Endothelial cell (in vitro differentiated cells): ENCODE measurements at regions not wholly inside any gene's neighbourhood (a gene's known extent, or its start where the extent isn't known, plus 50 kb on each side); places are given as distances from the start of the nearest gene placed in this dataset.

ENCODE experiments used
- DNase-seq: peaks from one replicate; pipeline ENCODE4 v3.0.0; 2021; ENCODE audit warnings: low spot score
- H3K27ac Mint-ChIP-seq: one replicate; pipeline ENCODE4 v1.8.0; 2021; ENCODE audit warnings: mixed read lengths, inconsistent platforms; ENCODE audit not compliant: unreplicated experiment
- H3K27me3 Mint-ChIP-seq: one replicate; pipeline ENCODE4 v1.8.0; 2021; ENCODE audit warnings: mild to moderate bottlenecking, moderate library complexity, mixed read lengths, inconsistent platforms; ENCODE audit not compliant: unreplicated experiment
- H3K36me3 Mint-ChIP-seq: one replicate; pipeline ENCODE4 v1.8.0; 2021; ENCODE audit warnings: mild to moderate bottlenecking, low read depth, mixed read lengths, inconsistent platforms; ENCODE audit not compliant: unreplicated experiment
- H3K4me1 Mint-ChIP-seq: one replicate; pipeline ENCODE4 v1.8.0; 2021; ENCODE audit warnings: mild to moderate bottlenecking, mixed read lengths, inconsistent platforms; ENCODE audit not compliant: unreplicated experiment
- H3K4me3 Mint-ChIP-seq: one replicate; pipeline ENCODE4 v1.8.0; 2021; ENCODE audit warnings: mild to moderate bottlenecking, mixed read lengths, inconsistent platforms; ENCODE audit not compliant: unreplicated experiment
- H3K9me3 Mint-ChIP-seq: one replicate; pipeline ENCODE4 v1.8.0; 2021; ENCODE audit warnings: mixed read lengths, inconsistent platforms; ENCODE audit not compliant: unreplicated experiment
- TF ChIP-seq, protein P1 (sequence below): fragments of 200-600 bp; sonication (generic); IDR thresholded peaks from one replicate; pipeline ENCODE4 v1.5.0; 2021; ENCODE audit warnings: antibody characterized with exemption; ENCODE audit not compliant: unreplicated experiment

DNA sequence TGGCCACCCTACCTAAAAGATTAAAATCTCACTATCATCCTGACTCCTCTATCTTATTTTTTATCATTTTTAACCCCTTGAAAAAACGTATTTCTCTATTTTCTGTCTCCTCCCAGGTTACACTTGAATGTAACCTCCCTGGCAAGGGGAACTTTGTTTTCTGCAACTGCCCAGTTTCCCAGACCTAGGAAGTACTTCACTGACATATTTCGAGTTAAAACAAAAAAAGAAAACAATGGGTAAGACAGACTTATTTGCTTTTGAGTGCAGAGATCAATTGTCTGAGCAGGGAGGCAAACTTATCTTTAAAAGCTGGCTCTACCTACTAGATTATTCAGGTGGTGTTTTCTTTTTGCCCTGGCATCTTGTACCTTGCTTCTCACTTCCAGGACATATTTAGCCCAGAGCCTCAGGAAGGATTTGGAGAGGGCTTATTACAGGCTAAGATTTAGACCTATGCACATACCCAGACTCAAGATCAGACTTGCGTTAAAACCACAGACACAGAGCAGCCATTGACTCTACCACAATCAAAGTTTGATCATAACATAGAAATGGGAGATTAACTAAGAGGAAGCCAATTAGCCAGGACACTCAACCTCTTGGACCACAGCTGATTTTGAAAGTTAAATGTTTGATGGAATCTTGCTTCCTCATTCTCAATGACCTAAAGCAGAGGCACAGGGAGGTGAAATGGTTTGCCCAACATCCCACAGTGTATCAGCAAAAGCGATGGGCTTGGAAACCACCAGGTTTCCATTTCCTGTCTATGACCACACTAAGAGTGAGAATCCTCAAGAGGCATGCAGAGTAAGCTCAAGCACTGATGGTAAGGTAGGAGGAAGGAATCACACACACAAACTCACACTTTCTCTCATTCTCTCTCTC, 169.5 kb upstream of the THBS1 start:
- no peaks in the 10 kb centered on the region for H3K9me3 Mint-ChIP-seq
- TF ChIP-seq, protein P1, sequence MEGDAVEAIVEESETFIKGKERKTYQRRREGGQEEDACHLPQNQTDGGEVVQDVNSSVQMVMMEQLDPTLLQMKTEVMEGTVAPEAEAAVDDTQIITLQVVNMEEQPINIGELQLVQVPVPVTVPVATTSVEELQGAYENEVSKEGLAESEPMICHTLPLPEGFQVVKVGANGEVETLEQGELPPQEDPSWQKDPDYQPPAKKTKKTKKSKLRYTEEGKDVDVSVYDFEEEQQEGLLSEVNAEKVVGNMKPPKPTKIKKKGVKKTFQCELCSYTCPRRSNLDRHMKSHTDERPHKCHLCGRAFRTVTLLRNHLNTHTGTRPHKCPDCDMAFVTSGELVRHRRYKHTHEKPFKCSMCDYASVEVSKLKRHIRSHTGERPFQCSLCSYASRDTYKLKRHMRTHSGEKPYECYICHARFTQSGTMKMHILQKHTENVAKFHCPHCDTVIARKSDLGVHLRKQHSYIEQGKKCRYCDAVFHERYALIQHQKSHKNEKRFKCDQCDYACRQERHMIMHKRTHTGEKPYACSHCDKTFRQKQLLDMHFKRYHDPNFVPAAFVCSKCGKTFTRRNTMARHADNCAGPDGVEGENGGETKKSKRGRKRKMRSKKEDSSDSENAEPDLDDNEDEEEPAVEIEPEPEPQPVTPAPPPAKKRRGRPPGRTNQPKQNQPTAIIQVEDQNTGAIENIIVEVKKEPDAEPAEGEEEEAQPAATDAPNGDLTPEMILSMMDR: no peak

GRCh38 chr15:39413558-39413957, 167.3 kb upstream of the THBS1 start:
- Mint-ChIP-seq H3K36me3 (no peaks in the 10 kb centered on the region), H3K9me3 (no peaks in the 10 kb centered on the region), H3K27me3 (no peaks in the 10 kb centered on the region), H3K27ac (no peak overlapping the region), H3K4me1 (no peaks in the 10 kb centered on the region), H3K4me3 (no peak overlapping the region)
- DNase-seq: no peak
- TF ChIP-seq, protein P1: no peak

More for the DNA sequence above, 169.5 kb upstream of the THBS1 start:
- DNase-seq: no peak
- H3K27me3 Mint-ChIP-seq: no peaks in the 10 kb centered on the region
- no peak overlapping the region for H3K4me3 Mint-ChIP-seq
- no peaks in the 10 kb centered on the region for H3K4me1 Mint-ChIP-seq
- no peak overlapping the region for H3K27ac Mint-ChIP-seq
- H3K36me3 Mint-ChIP-seq: no peaks in the 10 kb centered on the region

- no peak for DNase-seq
- no peak overlapping the region for H3K4me3 Mint-ChIP-seq
- no peaks in the 10 kb centered on the region for H3K4me1 Mint-ChIP-seq
- no peaks in the 10 kb centered on the region for H3K36me3 Mint-ChIP-seq
- H3K27me3 Mint-ChIP-seq: no peaks in the 10 kb centered on the region
- TF ChIP-seq, protein P1: no peak
- no peak overlapping the region for H3K27ac Mint-ChIP-seq
- no peaks in the 10 kb centered on the region for H3K9me3 Mint-ChIP-seq
Measured at GRCh38 chr15:39414201-39414600, 166.7 kb upstream of the THBS1 start.

GRCh38 chr15:39415634-39416033, 165.2 kb upstream of the THBS1 start:
- no peak overlapping the region for H3K27ac Mint-ChIP-seq
- DNase-seq: no peak
- H3K27me3 Mint-ChIP-seq: no peaks in the 10 kb centered on the region
- TF ChIP-seq, protein P1: no peak
- no peak overlapping the region for H3K4me3 Mint-ChIP-seq
- no peaks in the 10 kb centered on the region for H3K36me3 Mint-ChIP-seq
- H3K9me3 Mint-ChIP-seq: no peaks in the 10 kb centered on the region
- H3K4me1 Mint-ChIP-seq: no peaks in the 10 kb centered on the region

GRCh38 chr15:39416258-39416657, 164.6 kb upstream of the THBS1 start:
- no peak for DNase-seq
- no peaks in the 10 kb centered on the region for H3K27me3 Mint-ChIP-seq
- H3K36me3 Mint-ChIP-seq: no peaks in the 10 kb centered on the region
- H3K4me3 Mint-ChIP-seq: no peak overlapping the region
- no peaks in the 10 kb centered on the region for H3K9me3 Mint-ChIP-seq
- no peaks in the 10 kb centered on the region for H3K4me1 Mint-ChIP-seq
- H3K27ac Mint-ChIP-seq: no peak overlapping the region
- TF ChIP-seq, protein P1: no peak
